Left lung (tissue), 4 donors: ENCODE measurements at regions not wholly inside any gene's neighbourhood (a gene's known extent, or its start where the extent isn't known, plus 50 kb on each side); places are given as distances from the start of the nearest gene placed in this dataset.

Experiments
- ATAC-seq: fragments of 200-7000 bp; cut with Tn5 transposase; one replicate; pipeline ENCODE4 v1.9.1; 2020; ENCODE audit warnings: moderate library complexity
- DNase-seq, 4 donors: peaks; one replicate each; pipeline ENCODE4 v3.0.0-alpha.2; 2013 to 2020
- H3K27ac ChIP-seq, 2 donors: fragments of 200-600 bp; sonication (generic) in 1 of 2; one replicate each; pipeline versions ENCODE4 v1.5.0 to v1.8.0; 2020 to 2021
- H3K27me3 ChIP-seq, 2 donors: fragments of 200-600 bp; sonication (generic) in 1 of 2; one replicate each; pipeline versions ENCODE4 v1.5.0 to v1.8.0; 2020 to 2021
- H3K36me3 ChIP-seq, 2 donors: fragments of 200-600 bp; sonication (generic) in 1 of 2; one replicate each; pipeline versions ENCODE4 v1.5.0 to v1.8.0; 2020 to 2021
- H3K4me1 ChIP-seq, 2 donors: fragments of 200-600 bp; one replicate each; pipeline ENCODE4 v1.8.0; 2021
- H3K4me3 ChIP-seq, 2 donors: fragments of 200-600 bp; sonication (generic) in 1 of 2; one replicate each; pipeline versions ENCODE4 v1.5.0 to v1.8.0; 2020 to 2021; ENCODE audit warnings: mild to moderate bottlenecking in 1 of 2
- H3K9me3 ChIP-seq, 2 donors: fragments of 200-600 bp; sonication (generic) in 1 of 2; one replicate each; pipeline versions ENCODE4 v1.5.0 to v1.8.0; 2020 to 2021
- intact Hi-C, 2 donors: fragments of 100-400 bp; cut with DNase I; formaldehyde crosslinking; loops; one replicate each; pipeline versions ENCODE4 v1.11.2 to v1.14.2; 2022
- TF ChIP-seq, protein P1 (sequence below), 2 donors: fragments of 200-600 bp; sonication (generic) in 1 of 2; IDR thresholded peaks; one replicate each; pipeline versions ENCODE4 v1.5.0 to v1.8.0; 2021; ENCODE audit warnings: antibody characterized with exemption in 2 of 2
- donor health status: DM: no; HTN: yes; CAD: no.
- donor health status: DM: no; HTN: no; CAD: no.

DNA sequence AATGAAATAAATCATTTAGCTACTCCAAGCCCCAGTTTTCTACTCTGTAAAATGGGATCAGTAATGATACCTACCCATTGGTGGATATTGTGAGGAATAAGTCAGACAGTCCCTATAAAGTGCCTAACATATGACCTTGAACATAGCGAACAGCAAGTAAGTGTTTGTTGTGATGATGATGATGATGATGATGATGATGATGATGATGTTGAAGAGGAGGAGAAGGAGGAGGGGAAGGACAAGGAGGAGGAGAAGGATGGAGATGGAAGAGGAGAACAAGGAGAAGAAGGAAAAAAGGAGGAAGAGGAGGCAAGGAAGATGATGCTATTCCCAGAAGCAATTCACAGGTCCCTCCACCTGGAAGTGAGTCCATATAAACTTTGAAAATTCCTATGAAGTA, 264.3 kb downstream of the MAFB start:
- TF ChIP-seq, protein P1, sequence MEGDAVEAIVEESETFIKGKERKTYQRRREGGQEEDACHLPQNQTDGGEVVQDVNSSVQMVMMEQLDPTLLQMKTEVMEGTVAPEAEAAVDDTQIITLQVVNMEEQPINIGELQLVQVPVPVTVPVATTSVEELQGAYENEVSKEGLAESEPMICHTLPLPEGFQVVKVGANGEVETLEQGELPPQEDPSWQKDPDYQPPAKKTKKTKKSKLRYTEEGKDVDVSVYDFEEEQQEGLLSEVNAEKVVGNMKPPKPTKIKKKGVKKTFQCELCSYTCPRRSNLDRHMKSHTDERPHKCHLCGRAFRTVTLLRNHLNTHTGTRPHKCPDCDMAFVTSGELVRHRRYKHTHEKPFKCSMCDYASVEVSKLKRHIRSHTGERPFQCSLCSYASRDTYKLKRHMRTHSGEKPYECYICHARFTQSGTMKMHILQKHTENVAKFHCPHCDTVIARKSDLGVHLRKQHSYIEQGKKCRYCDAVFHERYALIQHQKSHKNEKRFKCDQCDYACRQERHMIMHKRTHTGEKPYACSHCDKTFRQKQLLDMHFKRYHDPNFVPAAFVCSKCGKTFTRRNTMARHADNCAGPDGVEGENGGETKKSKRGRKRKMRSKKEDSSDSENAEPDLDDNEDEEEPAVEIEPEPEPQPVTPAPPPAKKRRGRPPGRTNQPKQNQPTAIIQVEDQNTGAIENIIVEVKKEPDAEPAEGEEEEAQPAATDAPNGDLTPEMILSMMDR (IDR thresholded peaks at IDR 0.05), result no peak
- DNase-seq, result no peak
- H3K27ac ChIP-seq, result no peak overlapping the region
- H3K36me3 ChIP-seq, result no peaks in the 10 kb centered on the region
- no peak overlapping the region for H3K4me3 ChIP-seq
- H3K9me3 ChIP-seq, result no peaks in the 10 kb centered on the region
- no peaks in the 10 kb centered on the region for H3K27me3 ChIP-seq
- intact Hi-C loops, result no loop called here
- no peak for ATAC-seq
- H3K4me1 ChIP-seq, result peaks cover 0 to 10% of the 10 kb centered on the region in 2 donors

DNA sequence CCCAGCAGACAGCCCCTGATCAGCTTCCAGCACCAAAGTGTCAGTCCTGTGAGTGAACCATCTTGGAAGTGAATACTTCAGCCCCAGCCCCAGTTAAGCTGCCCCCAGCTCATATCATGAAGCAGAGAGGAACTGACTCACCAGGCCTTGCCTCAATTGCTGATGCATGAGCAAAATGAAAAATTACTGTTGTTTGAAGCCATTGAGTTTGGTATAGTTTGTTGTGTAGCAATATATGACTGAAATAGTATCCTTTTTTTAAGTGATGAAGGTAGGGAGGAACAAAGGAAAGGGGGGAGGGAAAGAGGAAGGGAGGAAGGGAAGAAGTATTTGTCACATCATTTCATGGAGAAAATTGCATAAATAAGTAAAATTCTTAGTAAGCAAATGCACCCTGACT, 266.4 kb downstream of the MAFB start:
- TF ChIP-seq, protein P1 (IDR thresholded peaks at IDR 0.05), result no peak
- Histone ChIP-seq H3K4me3 (no peak overlapping the region), H3K9me3 (no peaks in the 10 kb centered on the region), H3K4me1 (peaks cover 0 to 10% of the 10 kb centered on the region in 2 donors), H3K27ac (peak overlapping the region in 1 of 2 donors; percentile 55), H3K36me3 (no peaks in the 10 kb centered on the region), H3K27me3 (no peaks in the 10 kb centered on the region)
- no peak for ATAC-seq
- intact Hi-C loops, result no loop called here
- no peak for DNase-seq

DNA sequence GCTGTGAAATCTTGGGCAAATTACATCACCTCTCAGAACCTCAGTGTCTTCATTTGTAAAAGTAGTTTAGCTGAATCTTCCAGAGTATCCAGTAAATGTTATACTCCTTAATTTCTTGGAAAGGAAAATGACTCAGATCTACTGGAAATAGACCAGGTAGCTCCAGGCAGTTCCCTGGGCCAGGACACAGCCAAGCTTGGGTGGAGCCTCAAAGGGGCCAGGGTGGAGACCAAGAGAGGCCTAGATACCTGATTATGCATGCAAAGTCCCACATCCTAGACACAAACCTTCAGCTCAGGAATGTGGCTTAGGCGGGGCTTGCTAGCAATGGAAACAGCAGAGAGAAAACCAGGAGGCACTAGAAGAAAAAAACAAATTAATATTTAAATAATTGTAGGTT, 272.8 kb downstream of the MAFB start:
- no peaks in the 10 kb centered on the region for H3K27me3 ChIP-seq
- H3K4me1 ChIP-seq, result no peaks in the 10 kb centered on the region
- peaks cover 0 to 7% of the 10 kb centered on the region in 2 donors for H3K9me3 ChIP-seq
- no peak overlapping the region for H3K4me3 ChIP-seq
- no peaks in the 10 kb centered on the region for H3K36me3 ChIP-seq
- ATAC-seq, result no peak
- intact Hi-C loops, result no loop called here
- H3K27ac ChIP-seq, result no peak overlapping the region
- TF ChIP-seq, protein P1 (IDR thresholded peaks at IDR 0.05), result no peak
- no peak for DNase-seq

DNA sequence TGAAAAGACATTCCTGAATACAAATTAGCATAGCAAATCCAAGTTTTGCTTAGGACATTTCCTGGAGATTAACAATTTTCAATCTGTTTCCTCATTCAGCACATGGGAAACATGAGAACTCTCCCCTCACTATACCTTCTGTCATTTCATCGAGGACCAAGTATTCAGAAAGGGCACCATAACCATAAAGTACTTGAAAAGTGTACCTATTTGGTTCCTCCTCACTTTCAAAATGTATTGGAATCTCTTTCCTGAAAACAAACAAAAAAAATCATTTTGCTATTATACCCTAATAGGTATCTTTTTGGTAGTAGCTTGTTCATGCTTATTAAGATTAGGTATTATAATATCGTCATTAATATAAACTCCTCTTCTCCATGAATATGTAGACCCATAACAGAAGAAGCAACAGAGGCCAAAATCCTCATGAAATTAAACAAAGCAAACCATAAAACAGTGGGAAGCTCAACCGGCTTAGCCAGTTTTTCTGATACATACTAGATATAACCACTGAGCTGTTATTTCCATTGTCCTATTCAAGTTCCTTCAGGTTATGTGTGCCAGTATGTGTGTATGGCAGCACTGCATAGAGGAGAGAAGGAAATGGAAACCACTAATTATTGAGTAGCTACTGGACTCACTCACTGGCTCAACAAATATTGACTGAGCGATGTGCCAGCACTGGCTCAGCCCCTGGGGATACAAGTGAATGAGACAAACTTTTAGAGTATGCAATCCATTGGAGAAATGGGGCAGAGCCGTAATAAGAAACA, 274.0 kb downstream of the MAFB start:
- Histone ChIP-seq H3K9me3 (peaks cover 0 to 7% of the 10 kb centered on the region in 2 donors), H3K36me3 (no peaks in the 10 kb centered on the region), H3K4me1 (no peaks in the 10 kb centered on the region), H3K27ac (no peak overlapping the region), H3K4me3 (no peak overlapping the region), H3K27me3 (no peaks in the 10 kb centered on the region)
- intact Hi-C loops, result no loop called here
- DNase-seq, result no peak
- no peak for ATAC-seq
- TF ChIP-seq, protein P1 (IDR thresholded peaks at IDR 0.05), result no peak

DNA sequence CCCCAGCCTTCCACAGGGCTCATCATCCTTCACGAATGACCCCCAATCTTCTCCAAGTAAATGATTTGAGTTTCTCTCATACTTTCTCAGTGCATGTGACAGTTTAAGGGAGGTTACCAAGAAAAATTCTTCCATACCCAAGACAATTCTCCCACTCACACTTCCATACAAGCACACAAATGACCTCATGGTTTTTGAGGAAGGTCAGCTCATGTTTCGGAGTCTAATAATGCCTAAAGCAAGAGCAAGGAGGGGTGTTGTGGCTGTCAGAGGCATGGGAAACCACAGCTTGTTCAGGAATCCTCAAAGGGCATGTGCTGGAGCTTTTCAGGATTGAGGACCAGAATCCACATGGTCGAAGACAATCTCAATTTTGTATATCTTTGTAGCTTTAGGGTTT, 279.0 kb downstream of the MAFB start:
- Histone ChIP-seq H3K36me3 (no peaks in the 10 kb centered on the region), H3K4me3 (no peak overlapping the region), H3K9me3 (no peaks in the 10 kb centered on the region), H3K4me1 (no peaks in the 10 kb centered on the region), H3K27me3 (no peaks in the 10 kb centered on the region), H3K27ac (no peak overlapping the region)
- no peak for DNase-seq
- TF ChIP-seq, protein P1 (IDR thresholded peaks at IDR 0.05), result no peak
- ATAC-seq, result no peak
- intact Hi-C loops, result no loop called here
